Endothelial cell of umbilical vein (primary cell): ENCODE measurements at regions not wholly inside any gene's neighbourhood (a gene's known extent, or its start where the extent isn't known, plus 50 kb on each side); places are given as distances from the start of the nearest gene placed in this dataset.

ENCODE experiments used
- BruUV-seq: library from RNA; stranded (reverse); fragments of 400-500 nt; replicated peaks from 2 replicates; lab custom pipeline; 2021; lab: Mats Ljungman, UMichigan
- CTCF ChIA-PET: fragments of 300-600, 350-600 bp; sonication (Branson Sonifier 250); formaldehyde crosslinking; loops from one replicate; lab custom pipeline; 2021; ENCODE audit warnings: antibody characterized with exemption, inconsistent platforms; lab: Charles Lee
- POLR2A ChIA-PET: fragments of 300-600, 350-600 bp; sonication (Branson Sonifier 250); formaldehyde crosslinking; loops from one replicate; lab custom pipeline; 2021; ENCODE audit warnings: antibody characterized with exemption, inconsistent platforms; lab: Charles Lee
- DNase-seq: peaks from one replicate; pipeline ENCODE4 v3.0.0-alpha.2; 2011; ENCODE audit warnings: low read depth, low spot score
- FAIRE-seq: peaks from 2 replicates; lab custom pipeline; 2011; peaks lifted over from hg19 to GRCh38; lab: Jason Lieb, UNC
- H2AFZ ChIP-seq: 2 replicates; pipeline ENCODE4 v1.6.0; 2012; ENCODE audit warnings: low read depth, low read length, control low read depth, inconsistent platforms
- H3K27ac ChIP-seq: 2 replicates; pipeline ENCODE4 v1.5.1; 2011; ENCODE audit warnings: low read depth, mild to moderate bottlenecking, control low read depth, low read length, moderate library complexity; ENCODE audit not compliant: insufficient read depth
- H3K27me3 ChIP-seq, 2 experiments: 2 replicates each; pipeline versions ENCODE4 v1.6.0 to v1.6.1; 2011; ENCODE audit warnings: low read length in 2 of 2, mixed read lengths in 1 of 2; ENCODE audit not compliant: control insufficient read depth in 2 of 2, insufficient read depth in 2 of 2
- H3K36me3 ChIP-seq, 2 experiments: 2 replicates in 1 of 2; 3 replicates in 1 of 2; pipeline ENCODE4 v1.5.1; 2011; ENCODE audit warnings: low read length in 2 of 2, mild to moderate bottlenecking in 1 of 2, moderate library complexity in 1 of 2; ENCODE audit not compliant: control insufficient read depth in 2 of 2, insufficient read depth in 2 of 2; ENCODE audit errors: extremely low read depth in 1 of 2
- H3K4me1 ChIP-seq: 3 replicates; pipeline ENCODE4 v1.5.1; 2011; ENCODE audit warnings: mild to moderate bottlenecking, low read length; ENCODE audit not compliant: control insufficient read depth, insufficient read depth; ENCODE audit errors: extremely low read depth
- H3K4me2 ChIP-seq: 2 replicates; pipeline ENCODE4 v1.6.1; 2011; ENCODE audit warnings: low read length, control low read depth, mixed read lengths; ENCODE audit not compliant: insufficient read depth
- H3K4me3 ChIP-seq, 3 experiments: fragments of 200-600 bp in 1 of 3; sonication (generic), shearing (Covaris generic) in 1 of 3; replicated peaks in 1 of 3; 2 replicates each; pipeline ENCODE4 v1.5.1; 2011 to 2016; ENCODE audit warnings: control low read depth in 3 of 3, low read length in 3 of 3, mild to moderate bottlenecking in 2 of 3, inconsistent platforms in 1 of 3, low read depth in 1 of 3, moderate library complexity in 1 of 3; ENCODE audit not compliant: insufficient read depth in 1 of 3
- H3K79me2 ChIP-seq: 2 replicates; pipeline ENCODE4 v1.6.0; 2012; ENCODE audit warnings: low read length, inconsistent platforms; ENCODE audit not compliant: control insufficient read depth, insufficient read depth
- H3K9ac ChIP-seq: replicated peaks from 2 replicates; pipeline ENCODE3; 2011; ENCODE audit warnings: low read length, control low read depth; ENCODE audit not compliant: insufficient read depth; ENCODE audit errors: extremely low read depth
- H3K9me1 ChIP-seq: replicated peaks from 3 replicates; pipeline ENCODE4 v1.6.0; 2011; ENCODE audit warnings: mild to moderate bottlenecking, low read length; ENCODE audit not compliant: control insufficient read depth, insufficient read depth; ENCODE audit errors: extremely low read depth
- H3K9me3 ChIP-seq: replicated peaks from 2 replicates; pipeline ENCODE4 v1.5.1; 2012; ENCODE audit warnings: low read length, inconsistent platforms; ENCODE audit not compliant: control insufficient read depth, insufficient read depth
- H4K20me1 ChIP-seq: replicated peaks from 2 replicates; pipeline ENCODE3; 2011; ENCODE audit warnings: mild to moderate bottlenecking, low read length; ENCODE audit not compliant: control insufficient read depth, insufficient read depth; ENCODE audit errors: extremely low read depth
- EZH2 ChIP-seq: IDR thresholded peaks from 2 replicates; pipeline ENCODE4 v1.6.1; 2012; ENCODE audit warnings: borderline replicate concordance, low read depth, mild to moderate bottlenecking, moderate library complexity, low read length, inconsistent platforms; ENCODE audit not compliant: severe bottlenecking
- FOS ChIP-seq: IDR thresholded peaks from 2 replicates; pipeline ENCODE4 v1.6.1; 2011; ENCODE audit warnings: mild to moderate bottlenecking, low read length, moderate library complexity, borderline replicate concordance; ENCODE audit not compliant: insufficient read depth
- GATA2 ChIP-seq: IDR thresholded peaks from 2 replicates; pipeline ENCODE4 v1.7.0; 2011; ENCODE audit warnings: low read depth, mild to moderate bottlenecking, moderate library complexity, mixed read lengths, low read length; ENCODE audit not compliant: insufficient read length, insufficient read depth
- JUN ChIP-seq: IDR thresholded peaks from 2 replicates; pipeline ENCODE4 v1.6.1; 2011; ENCODE audit warnings: borderline replicate concordance, low read depth; ENCODE audit not compliant: insufficient read length, insufficient read depth
- MYC ChIP-seq: IDR thresholded peaks from one replicate; pipeline ENCODE4 v1.6.1; 2011; ENCODE audit warnings: mild to moderate bottlenecking, low read depth, low read length
- POLR2A ChIP-seq: IDR thresholded peaks from 2 replicates; pipeline ENCODE4 v1.6.1; 2012; ENCODE audit warnings: low read depth, mild to moderate bottlenecking, control low read depth, low read length
- dilution Hi-C: fragments of 300-500 bp; cut with MboI; formaldehyde crosslinking; loops from one replicate; pipeline ENCODE4 v1.15.0; 2019; ENCODE audit warnings: low sequenced_read_pairs; ENCODE audit not compliant: extremely low pct_ligation_motif_present
- intact Hi-C: fragments of 100-400 bp; cut with micrococcal nuclease; formaldehyde crosslinking; loops from one replicate; pipeline ENCODE4 v1.10.0; 2022
- TF ChIP-seq, protein P1 (sequence below), 2 donors: IDR thresholded peaks; 1 replicate in 1 of 2; 2 replicates in 1 of 2; pipeline ENCODE4 v1.5.1; 2011; ENCODE audit warnings: low read length in 2 of 2, mild to moderate bottlenecking in 2 of 2, moderate library complexity in 2 of 2, control low read depth in 1 of 2, inconsistent platforms in 1 of 2, low read depth in 1 of 2; ENCODE audit not compliant: insufficient read depth in 1 of 2; ENCODE audit errors: extremely low read depth in 1 of 2

DNA sequence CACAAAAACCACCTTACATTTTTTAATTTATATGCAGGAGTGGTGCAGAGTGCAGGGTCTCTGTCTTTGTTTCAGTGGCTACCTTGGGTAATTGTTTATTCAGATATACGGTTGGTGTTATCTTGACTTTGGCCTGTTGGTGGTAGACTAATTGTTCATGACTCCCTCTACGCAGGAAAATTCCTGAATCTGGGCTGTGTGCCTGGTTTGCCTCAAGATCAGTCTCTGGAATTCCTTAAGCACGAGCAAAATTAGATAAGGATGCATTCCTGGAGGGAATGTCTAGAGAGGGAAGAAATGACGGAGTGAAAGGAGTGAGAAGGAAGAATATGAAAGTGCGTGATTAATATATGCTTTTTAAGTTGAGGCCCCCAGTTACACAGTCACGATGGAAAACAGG lies 576.9 kb upstream of the PCDH10 start:
- no peak overlapping the region for H3K4me3 ChIP-seq
- intact Hi-C loops = loop anchor here (1.0 to 10.0 kb wide), 2 partner anchors 42 to 573 kb away; partner anchors contain the start of gene PCDH10
- CTCF ChIA-PET = no interaction called here
- H3K27ac ChIP-seq = no peak overlapping the region
- H3K9me3 ChIP-seq = no peaks in the 10 kb centered on the region
- no peaks in the 10 kb centered on the region for H3K79me2 ChIP-seq
- POLR2A ChIA-PET = no interaction called here
- peak; percentile 33 for DNase-seq
- FAIRE-seq = no peak
- BruUV-seq = no TSS peak
- H3K4me2 ChIP-seq = no peak overlapping the region
- no peak overlapping the region for H3K9ac ChIP-seq
- no peaks in the 10 kb centered on the region for H3K9me1 ChIP-seq
- dilution Hi-C loops = no loop called here
- no peaks in the 10 kb centered on the region for H4K20me1 ChIP-seq
- no peak for TF ChIP-seq JUN
- no peak for TF ChIP-seq EZH2
- no peak for TF ChIP-seq MYC
- no peak for TF ChIP-seq POLR2A
- TF ChIP-seq, protein P1, sequence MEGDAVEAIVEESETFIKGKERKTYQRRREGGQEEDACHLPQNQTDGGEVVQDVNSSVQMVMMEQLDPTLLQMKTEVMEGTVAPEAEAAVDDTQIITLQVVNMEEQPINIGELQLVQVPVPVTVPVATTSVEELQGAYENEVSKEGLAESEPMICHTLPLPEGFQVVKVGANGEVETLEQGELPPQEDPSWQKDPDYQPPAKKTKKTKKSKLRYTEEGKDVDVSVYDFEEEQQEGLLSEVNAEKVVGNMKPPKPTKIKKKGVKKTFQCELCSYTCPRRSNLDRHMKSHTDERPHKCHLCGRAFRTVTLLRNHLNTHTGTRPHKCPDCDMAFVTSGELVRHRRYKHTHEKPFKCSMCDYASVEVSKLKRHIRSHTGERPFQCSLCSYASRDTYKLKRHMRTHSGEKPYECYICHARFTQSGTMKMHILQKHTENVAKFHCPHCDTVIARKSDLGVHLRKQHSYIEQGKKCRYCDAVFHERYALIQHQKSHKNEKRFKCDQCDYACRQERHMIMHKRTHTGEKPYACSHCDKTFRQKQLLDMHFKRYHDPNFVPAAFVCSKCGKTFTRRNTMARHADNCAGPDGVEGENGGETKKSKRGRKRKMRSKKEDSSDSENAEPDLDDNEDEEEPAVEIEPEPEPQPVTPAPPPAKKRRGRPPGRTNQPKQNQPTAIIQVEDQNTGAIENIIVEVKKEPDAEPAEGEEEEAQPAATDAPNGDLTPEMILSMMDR (IDR thresholded peaks at IDR 0.05; ENCODE audit: extremely low read depth in 1 of 2, insufficient read depth in 1 of 2, low read depth in 1 of 2, low read length in 2 of 2) = no peak
- TF ChIP-seq GATA2 = no peak
- TF ChIP-seq FOS = no peak
- no peaks in the 10 kb centered on the region for H3K27me3 ChIP-seq
- H3K36me3 ChIP-seq = no peaks in the 10 kb centered on the region
- no peaks in the 10 kb centered on the region for H3K4me1 ChIP-seq
- no peak overlapping the region for H2AFZ ChIP-seq

DNA sequence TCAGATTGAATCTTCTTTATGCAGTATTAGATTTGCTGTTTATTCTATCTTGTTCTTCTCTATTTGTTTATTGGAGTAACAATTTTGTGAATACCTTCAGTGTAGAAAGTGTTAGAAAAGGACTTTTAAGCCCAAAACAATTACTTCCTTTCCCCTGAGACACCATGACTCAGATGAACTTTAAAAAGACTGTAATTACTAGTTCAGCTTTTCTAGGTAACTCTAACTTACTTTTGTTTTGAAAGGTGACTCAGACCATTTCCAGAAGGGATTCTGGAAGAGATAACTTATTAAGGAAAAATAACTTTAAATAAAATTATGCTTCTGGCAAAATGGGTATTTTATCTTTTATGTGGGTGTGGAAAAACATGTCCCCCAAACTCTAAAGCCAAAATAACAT lies 561.5 kb upstream of the PCDH10 start:
- dilution Hi-C loops = no loop called here
- no peaks in the 10 kb centered on the region for H3K36me3 ChIP-seq
- POLR2A ChIA-PET = no interaction called here

More for the DNA sequence above, 561.5 kb upstream of the PCDH10 start:
- no peaks in the 10 kb centered on the region for H3K9me1 ChIP-seq
- H3K4me3 ChIP-seq = no peak overlapping the region
- CTCF ChIA-PET = interaction anchor here (0.9 kb wide), 1 partner anchor 30 kb away, joined by 3 read pairs; no protein-coding TSS in a partner anchor
- no peaks in the 10 kb centered on the region for H3K9me3 ChIP-seq
- no peak overlapping the region for H2AFZ ChIP-seq
- H3K4me1 ChIP-seq = peaks cover 3% of the 10 kb centered on the region
- no peak overlapping the region for H3K27ac ChIP-seq
- no peaks in the 10 kb centered on the region for H4K20me1 ChIP-seq
- H3K4me2 ChIP-seq = peak overlapping the region; percentile 49
- no TSS peak for BruUV-seq
- no peak for TF ChIP-seq POLR2A
- peak; percentile 25 for TF ChIP-seq JUN
- TF ChIP-seq FOS = peak; percentile 79
- intact Hi-C loops = no loop called here
- H3K9ac ChIP-seq = no peak overlapping the region
- DNase-seq (peak; percentile 44), FAIRE-seq (peak; percentile 74)
- H3K79me2 ChIP-seq = no peaks in the 10 kb centered on the region
- H3K27me3 ChIP-seq = no peaks in the 10 kb centered on the region
